K562 (cell line): ENCODE measurements at regions not wholly inside any gene's neighbourhood (a gene's known extent, or its start where the extent isn't known, plus 50 kb on each side); places are given as distances from the start of the nearest gene placed in this dataset.

Experiments
- AFF1 ChIP-seq, 2 experiments: fragments of 450-650 bp; IDR thresholded peaks; 2 replicates each; pipeline ENCODE4 v1.6.1; 2018; ENCODE audit warnings: mild to moderate bottlenecking in 2 of 2, low read depth in 1 of 2; ENCODE audit not compliant: partially characterized antibody in 2 of 2
- CBFB ChIP-seq: sonication (generic); formaldehyde crosslinking; IDR thresholded peaks from 2 replicates; pipeline ENCODE4 v1.4.0; 2020; ENCODE audit warnings: mild to moderate bottlenecking, missing genetic modification reagents
- CREB1 ChIP-seq, 2 experiments: sonication (generic) in 1 of 2; formaldehyde crosslinking in 1 of 2; IDR thresholded peaks; 2 replicates each; pipeline versions ENCODE4 v1.6.1 to v1.8.0; 2012 to 2022; ENCODE audit warnings: inconsistent platforms in 1 of 2, mild to moderate bottlenecking in 1 of 2, missing genetic modification reagents in 1 of 2, moderate library complexity in 1 of 2
- ELK1 ChIP-seq: sonication (generic); formaldehyde crosslinking; IDR thresholded peaks from 2 replicates; pipeline ENCODE4 v1.8.1; 2022; ENCODE audit warnings: missing genetic modification reagents
- EZH2 ChIP-seq: IDR thresholded peaks from 2 replicates; pipeline ENCODE4 v1.6.1; 2012; ENCODE audit warnings: low read depth, mild to moderate bottlenecking, inconsistent platforms, low read length, borderline replicate concordance
- MYC ChIP-seq, 2 experiments: fragments of 250-450 bp in 1 of 2; sonication (Bioruptor Pico) in 1 of 2; IDR thresholded peaks; 2 replicates each; pipeline versions ENCODE4 v1.5.1 to v1.6.1; 2012 to 2021; ENCODE audit warnings: low read depth in 2 of 2, borderline replicate concordance in 1 of 2, improper control_type of control experiment in 1 of 2, low read length in 1 of 2, mild to moderate bottlenecking in 1 of 2, moderate library complexity in 1 of 2
- REST ChIP-seq, 2 experiments: fragments of 450-650 bp; formaldehyde crosslinking in 1 of 2; IDR thresholded peaks; 2 replicates each; pipeline versions ENCODE4 v1.4.0 to v1.6.1; 2014 to 2020; ENCODE audit warnings: mild to moderate bottlenecking in 2 of 2, borderline replicate concordance in 1 of 2, low read depth in 1 of 2
- SAFB ChIP-seq: fragments of 200-400 bp; formaldehyde crosslinking; IDR thresholded peaks from 2 replicates; pipeline ENCODE4 v1.6.1; 2017; ENCODE audit warnings: low read depth, low read length, borderline replicate concordance
- ZNF24 ChIP-seq: fragments of 450-650 bp; IDR thresholded peaks from 2 replicates; pipeline ENCODE4 v1.6.1; 2016
- ZNF696 ChIP-seq: fragments of 250-450 bp; sonication (Bioruptor Pico); conservative IDR thresholded peaks from 2 replicates; pipeline ENCODE4 v1.4.0; 2020; ENCODE audit warnings: mild to moderate bottlenecking, moderate library complexity

- TF ChIP-seq REST (IDR thresholded peaks at IDR 0.05; ENCODE audit: borderline replicate concordance) (no peak), REST (CRISPR knock-in tag; IDR thresholded peaks at IDR 0.05; ENCODE audit: low read depth) (no peak), EZH2 (no peak), ZNF696 (no peak), ELK1 (CRISPR knock-in tag) (no peak), ZNF24 (no peak), CBFB (CRISPR knock-in tag) (no peak), MYC (IDR thresholded peaks at IDR 0.05; ENCODE audit: low read depth, low read length) (no peak), MYC (CRISPR knock-in tag; IDR thresholded peaks at IDR 0.05; ENCODE audit: borderline replicate concordance, low read depth) (no peak), CREB1 (IDR thresholded peaks at IDR 0.05) (no peak), CREB1 (CRISPR knock-in tag; IDR thresholded peaks at IDR 0.05) (no peak), AFF1 (IDR thresholded peaks at IDR 0.05; ENCODE audit: low read depth in 1 of 2, partially characterized antibody in 2 of 2) (no peak), SAFB (no peak)
These were observed 238.3 kb downstream of the TDRD15 start (continued) for GRCh38 chr2:21361957-21362486.
